ENCODE measurements at regions not wholly inside any gene's neighbourhood (a gene's known extent, or its start where the extent isn't known, plus 50 kb on each side); places are given as distances from the start of the nearest gene placed in this dataset.

- Histone ChIP-seq H3K79me2 (ENCODE audit: insufficient read depth, low read length) (no peaks in the 10 kb centered on the region), H3K4me2 (replicated peaks; ENCODE audit: extremely low read depth, low read length, poor library complexity, severe bottlenecking) (no peak overlapping the region), H3K36me3 (replicated peaks in 1 of 2; ENCODE audit: control insufficient read depth in 1 of 2, insufficient read depth in 2 of 2, low read length in 2 of 2) (no peaks in the 10 kb centered on the region), H3K9ac (ENCODE audit: insufficient read depth, low read length, poor library complexity, severe bottlenecking) (no peak overlapping the region), H4K20me1 (ENCODE audit: insufficient read depth, low read length) (no peaks in the 10 kb centered on the region), H3K27ac (ENCODE audit: low read depth in 1 of 2, low read length in 2 of 2) (no peak overlapping the region), H3K9me3 (replicated peaks in 1 of 2; ENCODE audit: control insufficient read depth in 1 of 2, insufficient read depth in 1 of 2, low read length in 2 of 2) (peaks cover 0 to 12% of the 10 kb centered on the region in 2 donors), H2AFZ (ENCODE audit: insufficient read depth, low read depth, low read length, poor library complexity, severe bottlenecking) (no peak overlapping the region), H3K27me3 (ENCODE audit: control insufficient read depth in 2 of 2, insufficient read depth in 2 of 2, low read length in 2 of 2) (no peaks in the 10 kb centered on the region), H3K4me1 (ENCODE audit: control insufficient read depth in 1 of 2, insufficient read depth in 2 of 2, low read length in 2 of 2) (no peaks in the 10 kb centered on the region), H3K4me3 (replicated peaks in 1 of 3; ENCODE audit: low read depth in 2 of 3, low read length in 3 of 3) (no peak overlapping the region)
- no peaks in the 10 kb centered on the region for H3K27me3 Mint-ChIP-seq (ENCODE audit: low read depth in 3 of 3)
- peaks cover 6 to 12% (median 10%) of the 10 kb centered on the region in 7 donors for H3K9me3 Mint-ChIP-seq
- no peaks in the 10 kb centered on the region for H3K4me1 Mint-ChIP-seq
- WGBS (ENCODE audit: insufficient coverage): 95% methylated on average over 4 of the region's 4 CpGs
- TF ChIP-seq CTCF (IDR thresholded peaks at IDR 0.05): no peak
- no peak for DNase-seq
- H3K36me3 Mint-ChIP-seq: no peaks in the 10 kb centered on the region
- intact Hi-C loops (cut with micrococcal nuclease): no loop called here
- H3K4me3 Mint-ChIP-seq: no peak overlapping the region
- no peak overlapping the region for H3K27ac Mint-ChIP-seq
Measured at GRCh38 chr1:55623311-55623710, 408.1 kb upstream of the USP24 start.

GRCh38 chr1:55622074-55622473, 406.9 kb upstream of the USP24 start:
- Mint-ChIP-seq H3K4me3 (no peak overlapping the region), H3K9me3 (peaks cover 6 to 12% (median 9%) of the 10 kb centered on the region in 7 donors), H3K36me3 (no peaks in the 10 kb centered on the region), H3K27me3 (ENCODE audit: low read depth in 3 of 3) (no peaks in the 10 kb centered on the region), H3K27ac (no peak overlapping the region), H3K4me1 (no peaks in the 10 kb centered on the region)
- H3K4me3 ChIP-seq (replicated peaks in 1 of 3; ENCODE audit: low read depth in 2 of 3, low read length in 3 of 3): no peak overlapping the region
- TF ChIP-seq CTCF (IDR thresholded peaks at IDR 0.05): no peak
- H3K27ac ChIP-seq (ENCODE audit: low read depth in 1 of 2, low read length in 2 of 2): no peak overlapping the region
- no peak overlapping the region for H2AFZ ChIP-seq (ENCODE audit: insufficient read depth, low read depth, low read length, poor library complexity, severe bottlenecking)
- no peak overlapping the region for H3K4me2 ChIP-seq (replicated peaks; ENCODE audit: extremely low read depth, low read length, poor library complexity, severe bottlenecking)
- H3K9me3 ChIP-seq (replicated peaks in 1 of 2; ENCODE audit: control insufficient read depth in 1 of 2, insufficient read depth in 1 of 2, low read length in 2 of 2): peaks cover 0 to 12% of the 10 kb centered on the region in 2 donors
- DNase-seq: no peak
- no peaks in the 10 kb centered on the region for H3K79me2 ChIP-seq (ENCODE audit: insufficient read depth, low read length)
- H3K9ac ChIP-seq (ENCODE audit: insufficient read depth, low read length, poor library complexity, severe bottlenecking): no peak overlapping the region
- H3K4me1 ChIP-seq (ENCODE audit: control insufficient read depth in 1 of 2, insufficient read depth in 2 of 2, low read length in 2 of 2): no peaks in the 10 kb centered on the region
- no CpG with 5 or more reads among the region's 1 CpG for WGBS (ENCODE audit: insufficient coverage)
- H3K36me3 ChIP-seq (replicated peaks in 1 of 2; ENCODE audit: control insufficient read depth in 1 of 2, insufficient read depth in 2 of 2, low read length in 2 of 2): no peaks in the 10 kb centered on the region
- no peaks in the 10 kb centered on the region for H4K20me1 ChIP-seq (ENCODE audit: insufficient read depth, low read length)
- intact Hi-C loops (cut with micrococcal nuclease): no loop called here
- no peaks in the 10 kb centered on the region for H3K27me3 ChIP-seq (ENCODE audit: control insufficient read depth in 2 of 2, insufficient read depth in 2 of 2, low read length in 2 of 2)

Data from CD14-positive monocyte (primary cell).